ENCODE measurements at regions not wholly inside any gene's neighbourhood (a gene's known extent, or its start where the extent isn't known, plus 50 kb on each side); places are given as distances from the start of the nearest gene placed in this dataset.
A peak's percentile ranks its signal among the peaks of the same experiment; 100 is the strongest.
"Not testable (repeated sequence)": the region's sequence is repeated elsewhere in the genome, so short reads cannot be mapped to it uniquely, and the experiment has no call there.

DNA sequence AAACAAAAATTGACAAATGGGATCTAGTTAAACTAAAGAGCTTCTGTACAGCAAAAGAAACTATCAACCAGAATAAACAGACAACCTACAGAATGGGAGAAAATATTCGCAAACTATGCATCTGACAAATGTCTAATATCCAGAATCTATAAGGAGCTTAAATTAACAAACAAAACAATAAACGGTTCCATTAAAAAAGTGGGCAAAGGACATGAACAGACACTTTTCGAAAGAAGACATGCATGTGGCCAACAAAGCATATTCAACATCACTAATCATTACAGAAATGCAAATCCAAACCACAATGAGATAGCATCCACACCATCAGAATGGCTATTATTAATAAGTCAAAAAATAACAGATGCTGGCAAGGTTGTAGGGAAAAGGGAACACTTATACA, 50.5 kb upstream of the MED13L start:
- not testable (repeated sequence) for DNase-seq (ENCODE audit: low read depth in 2 of 2)

DNA sequence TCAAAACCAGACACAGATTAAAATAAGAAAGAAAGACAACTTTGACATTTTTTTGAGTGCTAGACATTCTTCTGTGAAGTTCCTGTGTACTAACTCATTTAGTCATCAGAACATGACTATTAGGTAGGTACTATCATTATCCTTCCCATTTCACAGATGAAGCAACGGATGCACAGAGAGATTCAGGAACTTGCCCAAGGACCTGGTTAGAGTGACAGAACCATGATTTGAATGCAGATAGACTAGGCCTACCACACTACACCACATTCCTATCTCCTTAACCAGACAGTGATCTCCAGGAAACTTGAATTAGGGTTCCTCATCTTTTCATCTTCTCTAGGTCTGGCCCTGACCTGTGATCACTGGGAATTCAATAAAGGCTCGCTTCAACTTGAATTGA, 54.4 kb upstream of the MED13L start:
- no peak for DNase-seq (ENCODE audit: low read depth in 2 of 2)

DNA sequence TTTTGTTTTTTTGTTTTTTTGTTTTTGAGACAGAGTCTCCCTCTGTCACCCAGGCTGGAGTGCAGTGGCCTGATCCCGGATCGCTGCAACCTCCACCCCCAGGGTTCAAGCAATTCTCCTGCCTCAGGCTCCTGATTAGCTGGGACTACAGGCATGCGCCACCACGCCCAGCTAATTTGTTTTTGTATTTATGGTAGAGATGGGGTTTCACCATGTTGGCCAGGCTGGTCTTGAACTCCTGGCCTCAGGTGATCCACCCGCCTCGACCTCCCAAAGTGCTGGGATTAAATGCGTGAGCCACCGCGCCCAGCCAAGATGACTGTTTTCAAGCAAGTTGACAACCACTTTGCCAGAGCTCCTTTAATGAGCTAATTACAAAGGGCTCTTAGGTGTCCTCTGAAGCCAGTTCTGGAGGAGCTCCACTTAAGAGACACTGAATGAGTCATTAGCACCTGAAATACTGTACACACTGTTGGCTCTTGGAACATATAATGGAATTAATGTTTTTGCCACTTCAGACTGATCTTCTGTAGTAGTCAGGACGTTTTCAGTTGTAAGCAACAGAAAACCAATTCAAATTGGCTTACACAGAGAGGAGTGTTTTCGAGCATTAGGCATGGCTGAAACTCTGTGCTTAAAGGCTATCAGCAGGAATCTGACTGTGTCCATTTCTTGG, 55.4 kb upstream of the MED13L start:
- no peak for DNase-seq (ENCODE audit: low read depth in 2 of 2)

DNA sequence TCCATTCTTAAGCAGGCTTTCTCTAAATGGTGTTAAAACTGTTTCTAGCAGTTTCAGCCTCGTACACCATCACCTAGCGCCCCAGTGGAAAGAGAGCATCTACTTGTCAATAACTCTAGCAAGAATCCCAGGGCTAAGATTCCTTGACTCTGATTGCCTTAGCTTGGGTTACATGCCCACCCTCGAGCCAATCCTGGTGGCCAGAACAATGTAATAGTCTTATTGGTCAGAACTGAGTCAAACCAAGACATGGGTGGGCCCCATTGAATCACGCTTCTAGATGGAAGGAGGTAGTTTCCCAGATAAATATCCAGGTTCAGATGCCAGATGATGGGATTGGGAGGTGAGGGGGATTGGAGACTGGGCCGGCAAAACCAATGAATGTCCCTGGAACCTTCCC, 55.9 kb upstream of the MED13L start:
- no peak for DNase-seq (ENCODE audit: low read depth in 2 of 2)

DNA sequence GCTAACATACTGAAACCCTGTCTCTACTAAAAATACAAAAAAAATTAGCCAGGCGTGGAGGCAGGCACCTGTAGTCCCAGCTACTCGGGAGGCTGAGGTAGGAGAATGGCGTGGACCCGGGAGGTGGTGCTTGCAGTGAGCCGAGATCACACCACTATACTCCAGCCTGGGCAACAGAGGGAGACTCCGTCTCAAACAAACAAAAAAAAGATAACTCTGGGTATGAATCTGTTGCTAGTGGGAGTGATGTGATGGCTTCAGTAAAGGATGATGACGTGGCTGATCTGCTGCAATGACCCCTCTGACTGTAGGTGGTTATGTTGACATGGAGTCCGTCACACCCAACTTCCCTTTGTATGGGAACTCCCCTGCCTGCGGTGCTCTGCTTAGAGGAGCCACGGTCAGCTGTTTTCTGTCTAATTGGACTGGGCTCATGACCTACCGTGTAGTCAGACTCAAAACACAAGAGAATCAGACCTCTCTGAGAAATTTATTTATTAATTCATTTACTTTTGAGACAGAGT, 59.1 kb upstream of the MED13L start:
- DNase-seq (ENCODE audit: low read depth in 2 of 2), result no peak

DNA sequence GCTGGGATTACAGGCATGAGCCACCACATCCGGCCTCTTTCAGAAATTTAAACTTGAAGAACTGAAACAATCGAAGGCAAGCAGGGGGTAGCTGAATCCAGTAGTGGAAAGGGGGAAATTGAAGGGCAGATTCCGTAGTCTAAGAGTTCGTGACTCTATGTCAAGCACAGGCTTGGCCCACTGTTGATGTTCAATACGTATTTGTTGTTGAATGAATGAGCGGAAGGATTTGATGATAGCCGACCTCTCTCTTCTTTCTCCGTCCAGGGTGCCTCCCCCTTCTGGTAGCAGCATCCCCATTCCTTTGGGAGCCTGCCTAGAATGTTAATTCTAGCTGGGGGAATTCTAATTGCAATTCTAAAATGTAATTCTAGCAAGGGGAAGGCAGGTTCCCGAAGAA, 59.8 kb upstream of the MED13L start:
- DNase-seq (ENCODE audit: low read depth in 2 of 2), result no peak

DNA sequence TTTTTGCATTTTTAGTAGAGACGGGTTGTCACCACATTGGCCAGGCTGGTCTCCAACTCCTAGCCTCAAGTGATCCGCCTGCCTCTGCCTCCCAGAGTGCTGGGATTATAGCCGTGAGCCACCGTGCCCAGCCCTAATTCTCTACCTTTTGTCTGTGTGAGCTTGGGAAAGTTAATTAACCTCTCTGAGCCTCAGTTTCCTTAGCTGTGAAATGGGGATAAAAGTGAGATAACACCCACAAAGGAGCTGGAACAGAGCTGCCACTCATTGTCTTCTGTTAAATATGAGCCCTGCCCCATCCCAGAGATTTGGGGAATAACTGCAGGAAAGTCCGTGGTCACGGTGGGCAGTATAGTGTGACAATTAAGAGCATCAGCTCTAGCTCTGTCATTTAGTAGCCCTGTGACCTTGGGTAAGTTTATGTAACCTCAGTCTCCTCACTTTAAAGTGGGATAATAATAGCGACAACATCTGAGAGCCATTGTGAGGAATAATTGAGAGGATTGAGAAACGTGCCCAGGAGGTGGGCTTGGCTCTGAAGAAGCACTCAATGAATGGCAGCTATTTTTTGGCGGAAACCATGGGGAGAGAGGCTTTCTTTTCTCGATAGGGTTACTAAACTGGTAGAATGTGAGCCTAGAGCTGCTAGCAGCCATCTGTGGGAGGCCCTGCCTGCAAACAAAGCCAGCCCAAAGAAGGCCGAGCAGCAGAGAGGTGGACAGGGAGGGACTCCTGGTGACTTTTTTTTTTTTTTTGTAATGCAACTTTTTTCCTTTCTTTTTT, 60.8 kb upstream of the MED13L start:
- no peak for DNase-seq (ENCODE audit: low read depth in 2 of 2)

DNA sequence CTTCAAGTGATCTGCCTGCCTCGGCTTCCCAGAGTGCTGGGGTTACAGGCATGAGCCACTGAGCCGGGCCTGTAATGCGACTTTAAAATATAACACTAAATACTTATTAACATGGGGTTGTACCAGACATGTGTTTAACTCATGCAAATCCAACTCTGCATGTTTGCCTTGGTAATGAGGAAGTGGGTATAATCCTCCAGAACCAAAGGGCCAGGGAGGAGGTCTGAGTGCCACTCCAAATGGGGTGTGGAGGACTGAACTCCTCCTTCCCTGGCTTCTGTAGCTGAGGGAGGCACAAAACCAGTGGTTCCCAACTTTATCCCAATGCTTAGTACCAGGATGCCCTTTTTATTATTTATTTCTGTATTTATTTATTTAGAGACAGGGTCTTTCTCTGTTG, 61.6 kb upstream of the MED13L start:
- DNase-seq (ENCODE audit: low read depth in 2 of 2), result no peak

DNA sequence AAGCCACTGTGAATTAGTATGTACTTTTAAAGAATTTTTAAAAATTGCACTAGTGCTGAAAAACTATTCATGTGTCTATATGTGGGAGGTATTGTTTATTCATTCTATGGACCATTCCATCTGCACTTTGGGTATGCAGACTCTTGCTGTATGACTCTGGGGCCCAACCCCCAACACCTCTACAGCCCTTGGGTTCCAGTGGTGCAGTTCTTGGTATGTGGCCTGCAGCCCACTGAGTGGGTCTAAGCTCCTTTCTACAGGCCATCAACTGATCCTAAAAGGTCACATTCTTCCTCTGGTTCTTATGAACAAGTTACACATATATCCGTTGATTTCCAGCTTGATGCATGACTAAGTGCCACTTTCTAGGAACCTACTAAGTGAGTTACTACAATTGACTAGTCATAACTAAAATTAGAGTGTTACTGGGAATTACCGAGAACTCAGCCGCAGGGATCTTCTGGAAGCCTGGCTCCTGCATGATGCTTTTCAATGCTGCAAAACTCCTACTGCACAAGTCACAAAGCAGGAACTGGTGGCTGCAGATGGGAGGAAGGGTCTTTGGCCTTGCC, 62.4 kb upstream of the MED13L start:
- DNase-seq (ENCODE audit: low read depth in 2 of 2), result no peak

DNA sequence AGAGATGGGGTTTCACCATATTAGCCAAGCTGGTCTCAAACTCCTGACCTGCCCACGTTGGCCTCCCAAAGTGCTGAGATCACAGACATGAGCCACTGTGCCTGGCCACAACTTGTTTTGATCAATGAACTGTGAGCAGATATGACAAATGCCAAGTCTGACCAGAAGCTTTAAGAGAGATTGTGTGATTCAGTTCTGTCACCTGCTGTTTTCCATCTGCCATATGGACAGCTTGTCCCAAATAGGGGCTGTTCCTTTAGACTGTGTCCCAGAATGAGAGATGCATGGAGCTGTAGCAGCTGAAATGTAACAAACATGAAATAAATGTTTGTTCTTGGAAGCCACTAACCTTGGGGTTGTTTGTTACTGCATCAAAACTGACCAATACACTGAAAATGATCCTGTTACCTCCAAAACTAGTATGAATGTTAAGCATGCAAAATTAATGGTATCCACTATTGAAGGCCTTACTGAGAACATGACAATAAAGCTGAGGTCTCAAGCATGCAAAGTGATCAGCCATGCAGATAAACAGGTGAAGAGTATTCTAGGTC, 65.9 kb upstream of the MED13L start:
- no peak for DNase-seq (ENCODE audit: low read depth in 2 of 2)

DNA sequence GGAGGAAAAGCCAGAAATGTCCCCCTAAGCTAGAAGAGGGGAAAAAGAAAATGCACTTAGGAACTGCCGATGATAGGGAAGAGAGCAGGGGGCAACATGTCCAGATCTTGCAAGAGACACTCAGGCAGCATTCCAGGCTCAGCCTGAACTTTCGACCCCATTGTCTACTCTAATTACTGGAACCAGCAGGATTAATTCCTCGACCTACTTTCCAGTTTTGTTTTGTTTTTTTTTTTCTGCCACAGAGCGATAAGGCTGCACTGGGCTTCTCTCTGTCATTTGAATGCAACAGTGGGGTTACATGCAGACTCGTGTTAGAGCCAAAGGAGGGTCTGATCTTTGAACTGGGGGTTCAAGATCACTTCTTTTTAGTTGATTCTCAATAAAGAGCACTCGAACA, 68.7 kb upstream of the MED13L start:
- DNase-seq (ENCODE audit: low read depth in 2 of 2), result no peak

DNA sequence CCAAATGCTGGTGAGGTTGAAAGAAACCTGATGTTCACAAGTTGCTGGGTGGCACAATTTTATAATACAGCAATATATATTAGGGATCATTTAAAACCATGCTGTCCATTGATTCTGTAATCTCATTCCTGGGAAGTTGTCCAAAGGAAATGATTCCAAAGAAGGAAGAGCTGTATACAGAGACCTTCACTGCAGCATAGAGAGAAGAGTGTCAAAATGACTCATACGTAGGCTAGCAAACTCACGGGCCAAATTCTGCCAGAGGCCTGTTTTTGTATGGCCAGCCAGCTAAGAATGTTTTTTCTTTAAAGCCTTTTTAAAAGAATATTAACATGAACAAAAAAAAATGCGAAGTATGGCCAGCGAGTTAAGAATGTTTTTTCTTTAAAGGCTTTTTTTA, 69.2 kb upstream of the MED13L start:
- DNase-seq (ENCODE audit: low read depth in 2 of 2), result no peak

DNA sequence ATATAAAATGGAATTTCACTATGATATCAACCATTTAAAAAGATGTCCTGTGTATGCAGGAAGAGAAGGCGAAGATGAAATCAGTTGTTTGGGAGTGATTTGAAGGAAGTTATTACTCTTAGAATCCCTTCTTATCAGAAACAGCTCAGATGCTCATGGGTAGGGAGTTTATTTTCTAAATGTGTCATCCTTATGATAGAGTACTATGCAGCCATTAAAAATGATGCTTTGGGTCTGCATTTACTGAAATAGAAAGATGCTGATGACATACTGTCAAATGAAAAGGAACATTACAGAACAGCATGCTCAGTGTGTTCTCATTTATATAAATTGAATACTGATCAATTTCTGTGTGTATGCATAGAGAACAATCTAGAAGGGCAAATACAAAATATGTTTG, 69.8 kb upstream of the MED13L start:
- no peak for DNase-seq (ENCODE audit: low read depth in 2 of 2)

DNA sequence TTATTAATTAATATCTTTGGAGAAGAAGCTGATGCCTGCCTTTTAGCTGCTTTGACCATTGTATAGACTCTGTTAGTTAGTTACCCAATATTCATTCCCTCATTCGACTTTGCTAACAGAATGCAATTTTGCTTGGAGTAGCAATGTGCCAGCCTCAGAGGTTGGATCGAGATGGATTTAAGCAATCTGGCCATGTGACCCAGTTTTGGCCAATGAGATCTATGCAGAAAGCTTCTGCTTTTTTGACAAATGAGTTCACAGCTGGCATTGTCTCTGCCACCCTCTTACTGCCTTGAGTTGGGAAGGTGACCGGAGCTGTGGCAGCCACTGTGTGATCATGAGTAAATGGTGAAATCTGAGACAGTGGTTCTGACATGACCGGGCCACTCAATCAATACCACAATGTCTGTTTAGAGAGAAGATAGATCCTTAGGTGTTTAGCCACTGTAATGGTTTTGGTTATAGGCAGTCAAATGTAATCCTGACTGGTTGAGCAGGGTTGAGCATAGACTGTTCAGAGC, 74.9 kb upstream of the MED13L start:
- no peak for DNase-seq (ENCODE audit: low read depth in 2 of 2)

DNA sequence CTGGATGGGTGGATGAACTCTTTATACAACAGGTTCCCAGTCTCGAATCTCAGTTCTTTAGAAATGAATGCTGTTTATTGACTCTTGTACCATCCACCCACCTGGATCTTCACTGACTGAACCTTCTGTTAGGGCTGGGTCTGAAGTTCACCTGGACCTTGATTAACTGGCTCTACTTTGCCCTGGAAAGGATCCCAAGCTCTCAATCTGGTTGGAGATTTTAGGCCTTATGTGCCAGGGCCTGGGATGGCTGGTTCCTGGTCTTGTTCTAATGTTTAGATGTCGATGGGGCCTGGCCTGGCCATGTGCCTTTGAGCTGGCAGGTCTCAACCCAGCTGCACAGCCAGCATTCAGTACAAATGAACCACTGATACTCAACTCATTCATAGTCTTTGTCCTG, 76.5 kb upstream of the MED13L start:
- no peak for DNase-seq (ENCODE audit: low read depth in 2 of 2)

DNA sequence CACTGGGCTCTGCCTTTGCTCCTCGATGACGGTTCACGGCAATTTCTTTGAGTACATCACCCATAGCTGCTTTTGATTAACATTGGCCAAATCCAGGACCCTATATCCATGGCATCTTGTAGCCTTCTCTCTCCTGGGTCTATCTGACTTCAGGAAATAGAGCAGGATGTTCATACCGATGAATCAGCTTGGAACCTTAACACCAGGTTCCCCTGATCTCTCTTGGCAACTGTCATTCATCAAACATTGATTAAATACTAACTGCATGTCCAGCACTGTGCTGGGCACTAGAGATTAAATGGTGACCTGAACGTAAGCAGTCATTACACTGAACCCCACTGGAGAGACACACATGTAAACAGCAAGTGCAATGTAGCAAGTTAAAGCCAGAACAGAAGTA, 77.0 kb upstream of the MED13L start:
- no peak for DNase-seq (ENCODE audit: low read depth in 2 of 2)

DNA sequence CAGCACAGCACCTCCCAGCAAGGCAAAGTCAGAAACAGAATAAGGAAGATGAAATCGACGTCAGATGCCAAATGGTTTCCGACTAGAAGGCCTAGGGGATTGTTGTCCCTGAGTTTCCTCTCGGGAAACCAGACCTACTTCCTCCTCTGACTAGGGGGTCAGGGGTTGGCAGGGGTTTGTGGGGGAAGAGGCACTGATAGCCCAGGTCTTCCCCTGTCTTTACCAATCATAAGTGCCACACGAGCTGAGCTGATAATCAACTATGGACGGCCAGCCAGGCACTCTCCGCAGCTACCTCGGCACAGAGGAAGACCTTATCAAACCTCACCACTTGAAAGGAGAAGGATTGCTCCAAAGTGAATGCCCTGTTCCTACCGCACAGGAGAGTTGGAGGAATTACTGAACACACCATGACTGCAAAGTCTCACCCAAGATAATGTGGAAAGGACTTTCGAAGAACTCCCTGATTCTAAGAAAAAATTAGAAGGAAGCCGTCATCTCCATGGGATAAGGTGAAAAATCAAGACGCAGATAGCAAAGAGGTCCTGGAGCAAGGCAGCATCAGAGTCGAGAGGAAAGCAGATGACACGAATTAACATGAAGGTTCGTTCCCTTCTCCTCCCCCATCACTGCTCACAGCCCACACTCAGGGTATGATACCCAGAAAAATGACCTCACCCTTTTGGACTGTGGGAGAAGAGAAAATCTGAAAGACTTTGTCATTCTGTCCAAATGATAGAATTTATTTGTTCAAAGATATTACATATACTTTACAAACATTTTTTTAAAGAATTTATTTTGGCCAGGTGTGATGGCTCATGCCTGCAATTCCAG, 77.7 kb upstream of the MED13L start:
- DNase-seq (ENCODE audit: low read depth in 2 of 2), result no peak

DNA sequence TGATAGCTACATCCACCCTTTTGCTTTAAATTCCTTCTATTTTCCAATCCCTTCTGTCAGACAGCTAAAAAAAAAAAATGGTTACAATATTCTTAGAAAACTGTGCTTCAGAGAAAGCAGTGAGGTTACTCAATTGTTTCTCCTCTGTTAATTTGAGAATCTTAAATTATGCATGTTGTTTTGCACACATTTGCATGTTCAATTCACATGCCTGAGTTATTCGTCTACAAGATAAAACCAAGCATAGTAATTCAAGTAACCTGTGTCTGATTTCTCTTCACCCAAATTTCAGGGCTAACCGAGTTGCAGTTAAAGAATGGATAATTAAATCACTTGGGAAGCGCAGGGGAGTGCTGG, 81.0 kb upstream of the MED13L start:
- DNase-seq (ENCODE audit: low read depth in 2 of 2), result no peak

DNA sequence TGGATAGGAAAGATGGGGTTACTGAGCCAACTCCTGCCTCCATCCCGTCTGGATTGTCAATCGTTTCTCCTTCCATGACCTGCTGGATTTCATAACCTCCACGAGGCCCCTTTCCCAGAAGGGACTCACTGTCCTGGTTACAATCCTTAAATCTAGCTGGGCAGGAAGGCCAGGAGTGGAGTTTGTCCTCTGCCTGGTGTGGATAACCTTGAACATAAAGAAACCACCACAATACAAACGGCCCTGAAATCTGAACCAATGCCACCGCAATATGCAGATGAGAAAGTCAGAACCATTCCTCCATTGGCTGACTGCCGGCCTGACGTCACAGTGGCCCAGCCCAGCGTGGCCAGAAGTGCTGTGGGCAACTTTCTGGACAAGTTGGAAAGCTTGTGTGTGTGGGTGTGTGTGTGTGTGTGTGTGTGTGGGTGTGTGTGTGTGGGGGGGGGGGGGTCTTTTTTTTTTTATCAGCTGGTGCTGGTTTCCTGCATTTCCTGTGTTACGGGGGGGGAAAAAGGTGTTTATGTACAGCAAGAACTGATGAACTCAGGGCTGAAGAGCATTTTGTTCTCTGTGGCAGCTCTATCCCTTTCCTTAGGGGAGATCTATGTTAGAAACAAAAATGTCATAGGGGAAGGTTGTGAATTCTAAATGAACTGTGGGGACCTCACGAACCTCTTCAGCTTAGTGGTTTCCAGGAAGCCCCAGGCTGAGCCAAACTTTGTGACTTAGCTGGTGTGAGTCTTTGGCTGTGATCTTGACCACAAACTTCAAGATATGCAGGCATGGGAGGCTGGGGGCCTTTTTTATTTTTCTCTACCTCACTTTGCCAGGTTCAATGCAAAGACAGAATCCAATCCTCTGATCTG, 81.6 kb upstream of the MED13L start:
- DNase-seq (ENCODE audit: low read depth in 2 of 2), result peak; percentile 18 to 46

DNA sequence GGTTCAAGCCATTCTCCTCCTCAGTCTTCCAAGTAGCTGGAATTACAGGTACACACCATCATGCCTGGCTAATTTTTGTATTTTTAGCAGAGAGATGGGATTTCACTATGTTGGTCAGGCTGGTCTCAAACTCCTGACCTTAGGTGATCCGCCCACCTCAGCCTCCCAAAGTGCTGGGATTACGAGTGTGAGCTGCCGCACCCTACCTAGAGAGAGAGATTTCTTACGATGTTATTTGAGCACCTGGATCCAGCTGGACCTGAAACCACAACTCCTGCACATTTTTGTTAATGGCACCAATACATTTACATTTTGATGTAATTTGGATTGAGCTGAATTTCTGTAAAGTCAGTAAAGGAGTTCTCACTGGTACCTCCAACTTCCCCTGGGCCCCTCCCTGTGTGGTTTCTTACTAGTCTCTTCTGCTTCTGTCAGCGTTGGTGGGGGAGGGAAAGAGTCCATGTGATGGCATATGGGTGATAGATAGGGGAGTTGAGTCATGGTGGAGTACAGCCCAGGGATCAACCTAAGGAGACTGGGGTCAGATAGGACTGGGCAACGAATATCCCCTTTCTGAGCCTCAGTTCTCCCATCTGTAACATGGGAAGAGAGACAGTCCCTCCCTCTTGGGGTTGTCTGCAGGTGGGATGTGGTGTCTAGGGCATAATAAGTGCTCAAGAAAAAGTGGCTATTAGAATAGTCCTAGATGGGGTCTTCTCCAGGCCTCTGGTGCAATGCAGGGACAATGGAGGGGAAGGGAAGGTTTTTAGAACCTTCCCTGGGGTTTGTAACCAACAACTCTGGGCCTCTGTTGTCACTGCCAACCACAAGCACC, 83.3 kb upstream of the MED13L start:
- no peak for DNase-seq (ENCODE audit: low read depth in 2 of 2)
